ENCODE measurements at regions not wholly inside any gene's neighbourhood (a gene's known extent, or its start where the extent isn't known, plus 50 kb on each side); places are given as distances from the start of the nearest gene placed in this dataset.

DNA sequence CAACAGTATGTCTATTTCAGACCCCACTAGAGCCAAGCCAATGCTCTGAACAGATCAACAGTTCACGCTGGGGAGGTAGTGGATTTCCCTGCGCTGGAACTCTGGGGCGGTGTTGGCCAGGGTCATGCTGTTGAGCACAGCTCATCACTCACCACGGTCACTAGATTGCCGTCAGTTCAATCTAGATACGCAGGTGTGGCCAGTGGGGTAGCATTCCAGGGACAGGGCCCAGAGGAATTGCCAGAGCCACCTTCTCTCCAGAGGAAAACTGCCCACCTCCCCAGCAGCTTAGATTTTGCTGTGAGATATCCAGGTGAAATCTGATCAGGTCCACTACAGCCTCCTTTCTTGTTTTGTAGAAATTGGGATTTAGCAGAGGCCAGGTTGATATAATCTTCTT is 101.8 kb downstream of the SOX11 start:
- no peak for ATAC-seq
- CTCF ChIA-PET, result no interaction called here
- H3K4me1 Mint-ChIP-seq, result no peaks in the 10 kb centered on the region
- no peaks in the 10 kb centered on the region for H3K36me3 Mint-ChIP-seq (ENCODE audit: low read depth)
- POLR2A ChIA-PET, result no interaction called here
- H3K27ac Mint-ChIP-seq, result no peak overlapping the region
- DNase-seq, result no peak
- H3K9me3 Mint-ChIP-seq (ENCODE audit: low read depth), result peaks cover 7% of the 10 kb centered on the region
- no peak overlapping the region for H3K4me3 Mint-ChIP-seq
- intact Hi-C loops (cut with DNase I, micrococcal nuclease), result no loop called here
- no peaks in the 10 kb centered on the region for H3K27me3 Mint-ChIP-seq

DNA sequence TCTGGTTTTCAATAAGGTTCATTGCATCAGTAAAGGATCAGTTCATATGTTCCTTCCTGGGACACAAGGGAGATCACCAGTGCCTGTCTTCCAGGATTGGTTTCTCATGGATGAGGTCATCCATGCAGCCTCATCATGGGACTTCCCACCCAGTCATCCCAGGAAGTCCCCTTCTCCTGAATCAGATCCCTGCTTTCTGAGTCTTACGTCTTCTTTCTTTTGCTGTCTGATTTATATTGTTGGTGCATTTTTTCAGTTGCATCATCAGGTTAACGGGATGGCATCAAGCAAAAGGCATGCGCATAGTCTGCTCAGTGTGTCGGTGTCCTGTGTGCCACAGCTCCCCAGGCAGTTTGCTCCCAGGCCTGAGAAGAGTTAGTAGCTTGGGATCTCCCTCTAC is 105.9 kb downstream of the SOX11 start:
- Mint-ChIP-seq H3K27ac (no peak overlapping the region), H3K4me1 (no peaks in the 10 kb centered on the region), H3K4me3 (no peak overlapping the region), H3K27me3 (no peaks in the 10 kb centered on the region), H3K9me3 (ENCODE audit: low read depth) (peaks cover 2% of the 10 kb centered on the region), H3K36me3 (ENCODE audit: low read depth) (no peaks in the 10 kb centered on the region)
- no peak for ATAC-seq
- CTCF ChIA-PET, result no interaction called here
- POLR2A ChIA-PET, result no interaction called here
- intact Hi-C loops (cut with DNase I, micrococcal nuclease), result no loop called here
- no peak for DNase-seq

DNA sequence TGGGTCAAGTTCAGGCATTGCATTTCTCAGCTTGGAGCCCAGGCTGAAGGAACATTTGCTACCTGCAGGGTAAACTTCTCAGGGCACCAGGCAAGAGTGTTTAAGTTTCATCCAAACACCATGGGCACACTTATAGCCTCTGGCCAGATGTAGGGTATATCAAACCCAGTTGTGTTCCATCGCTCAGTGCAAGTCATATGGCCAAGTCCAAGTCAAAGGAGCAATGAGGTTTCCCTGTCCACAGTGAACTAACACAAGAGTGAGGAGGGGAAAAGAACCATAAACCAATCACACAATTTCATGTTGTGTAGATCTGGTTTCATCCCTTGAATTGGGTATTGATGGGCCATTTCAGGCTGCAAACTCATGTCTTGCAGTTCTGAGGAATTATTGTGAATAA is 107.2 kb downstream of the SOX11 start:
- Mint-ChIP-seq H3K4me1 (no peaks in the 10 kb centered on the region), H3K27ac (no peak overlapping the region), H3K9me3 (ENCODE audit: low read depth) (peaks cover 2% of the 10 kb centered on the region), H3K4me3 (no peak overlapping the region), H3K36me3 (ENCODE audit: low read depth) (no peaks in the 10 kb centered on the region), H3K27me3 (no peaks in the 10 kb centered on the region)
- CTCF ChIA-PET, result no interaction called here
- intact Hi-C loops (cut with DNase I, micrococcal nuclease), result no loop called here
- POLR2A ChIA-PET, result no interaction called here
- no peak for ATAC-seq
- no peak for DNase-seq

DNA sequence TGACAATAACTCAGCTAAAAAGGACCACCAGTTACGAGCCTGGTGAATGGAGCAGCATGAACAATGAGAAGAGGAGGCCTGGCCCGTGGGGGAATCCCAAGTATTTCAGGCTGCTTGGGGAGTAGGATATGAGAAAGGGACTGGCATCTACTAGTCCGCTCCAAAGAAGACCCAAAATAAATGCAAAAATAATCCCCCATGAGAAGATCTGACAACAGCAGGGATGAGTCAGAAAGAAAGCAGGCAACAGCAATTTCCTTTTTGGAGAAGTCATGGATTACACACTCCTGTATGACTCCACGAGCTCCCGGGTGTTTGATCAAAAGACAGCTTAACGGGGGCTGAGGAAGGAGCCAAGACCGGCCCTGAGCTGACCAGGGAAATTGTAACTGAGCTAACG is 111.4 kb downstream of the SOX11 start:
- Mint-ChIP-seq H3K36me3 (ENCODE audit: low read depth) (no peaks in the 10 kb centered on the region), H3K4me1 (no peaks in the 10 kb centered on the region), H3K27ac (no peak overlapping the region), H3K27me3 (no peaks in the 10 kb centered on the region), H3K9me3 (ENCODE audit: low read depth) (no peaks in the 10 kb centered on the region), H3K4me3 (no peak overlapping the region)
- no peak for ATAC-seq
- CTCF ChIA-PET, result no interaction called here
- DNase-seq, result no peak
- intact Hi-C loops (cut with DNase I, micrococcal nuclease), result no loop called here
- POLR2A ChIA-PET, result no interaction called here

GRCh38 chr2:5818961-5819600 is 126.9 kb downstream of the SOX11 start:
- Mint-ChIP-seq H3K4me1 (no peaks in the 10 kb centered on the region), H3K27ac (no peak overlapping the region), H3K27me3 (no peaks in the 10 kb centered on the region), H3K4me3 (no peak overlapping the region), H3K9me3 (ENCODE audit: low read depth) (peaks cover 1% of the 10 kb centered on the region), H3K36me3 (ENCODE audit: low read depth) (no peaks in the 10 kb centered on the region)
- CTCF ChIA-PET, result interaction anchor here (1.4 kb wide), 1 partner anchor 15 kb away, joined by 4 read pairs; no protein-coding TSS in a partner anchor
- DNase-seq, result no peak
- POLR2A ChIA-PET, result no interaction called here
- intact Hi-C loops (cut with DNase I, micrococcal nuclease), result no loop called here
- no peak for ATAC-seq

DNA sequence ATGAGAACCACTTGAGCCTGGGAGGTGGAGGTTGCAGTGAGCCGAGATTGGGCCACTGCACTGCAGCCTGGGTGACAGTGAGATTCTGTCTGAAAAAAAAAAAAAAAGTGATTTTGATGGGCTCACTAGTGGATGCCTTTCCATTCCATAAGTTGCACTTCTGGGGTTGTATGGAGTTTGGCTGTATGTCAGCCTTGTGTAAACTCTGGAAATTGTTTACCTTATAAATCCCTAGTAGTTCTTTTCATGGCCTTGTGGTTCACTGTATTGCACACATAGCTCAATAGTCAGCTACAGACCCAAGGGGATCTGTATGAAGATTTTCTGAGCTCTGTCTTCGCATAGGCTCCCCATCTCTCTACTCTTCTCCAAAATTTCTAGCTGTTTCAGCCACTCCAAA is 131.9 kb downstream of the SOX11 start:
- Mint-ChIP-seq H3K27ac (no peak overlapping the region), H3K27me3 (no peaks in the 10 kb centered on the region), H3K9me3 (ENCODE audit: low read depth) (peaks cover 5% of the 10 kb centered on the region), H3K4me1 (no peaks in the 10 kb centered on the region), H3K36me3 (ENCODE audit: low read depth) (no peaks in the 10 kb centered on the region), H3K4me3 (no peak overlapping the region)
- ChIA-PET POLR2A (no interaction called here), CTCF (no interaction called here)
- no peak for ATAC-seq
- no peak for DNase-seq
- intact Hi-C loops (cut with DNase I, micrococcal nuclease), result no loop called here

DNA sequence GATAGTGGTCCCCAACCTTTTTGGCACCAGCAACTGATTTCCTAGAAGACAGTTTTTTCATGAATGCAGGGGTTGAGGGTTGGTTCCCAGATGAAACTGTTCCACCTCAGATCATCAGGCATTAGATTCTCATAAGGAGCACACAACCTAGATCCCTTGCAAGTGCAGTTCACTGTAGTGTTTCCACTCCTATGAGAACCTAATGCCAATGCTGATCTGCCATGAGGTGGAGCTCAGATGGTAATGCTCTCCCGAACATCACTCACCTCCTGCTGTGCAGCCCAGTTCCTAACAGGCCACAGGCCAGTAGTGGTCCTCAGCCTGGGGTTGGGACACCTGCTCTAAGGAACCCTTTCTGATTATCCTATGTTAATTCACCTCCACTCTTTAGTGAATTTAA is 133.5 kb downstream of the SOX11 start:
- H3K27ac Mint-ChIP-seq, result no peak overlapping the region

DNA sequence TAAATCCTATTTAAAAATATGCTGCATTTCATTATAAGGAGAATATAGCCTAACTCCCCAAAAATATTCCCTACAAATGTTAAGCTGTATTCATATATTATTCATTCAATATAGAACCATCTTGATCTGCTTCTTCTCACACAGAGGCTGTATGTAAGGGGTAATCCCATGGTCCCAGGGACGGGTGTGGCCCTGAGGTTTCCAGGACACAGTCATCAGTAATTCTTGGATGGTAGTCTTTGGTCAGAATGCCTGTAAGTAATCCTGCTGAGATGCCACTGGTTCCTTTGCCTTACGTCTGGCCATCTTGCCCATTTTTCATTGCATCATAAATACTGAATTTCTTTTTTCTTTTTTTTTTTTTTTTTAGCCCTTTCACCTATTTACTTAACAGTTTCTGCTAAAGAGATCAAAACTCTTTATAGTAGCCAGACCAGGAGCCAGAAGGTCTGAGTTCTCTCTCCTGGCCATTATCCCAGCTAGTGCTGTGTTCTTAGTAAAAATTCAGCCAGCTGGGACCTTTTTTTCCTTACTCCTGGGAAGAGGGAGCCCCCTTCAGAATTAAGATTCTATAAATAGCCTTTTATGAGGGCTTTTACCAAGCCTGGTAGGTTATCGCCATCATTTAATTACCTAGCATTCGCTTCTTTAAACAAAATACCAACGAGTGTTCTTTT is 134.9 kb downstream of the SOX11 start:
- H3K36me3 Mint-ChIP-seq (ENCODE audit: low read depth), result no peaks in the 10 kb centered on the region
- intact Hi-C loops (cut with DNase I, micrococcal nuclease), result no loop called here
- no peaks in the 10 kb centered on the region for H3K27me3 Mint-ChIP-seq
- H3K27ac Mint-ChIP-seq, result no peak overlapping the region
- ATAC-seq, result no peak
- no peak for DNase-seq
- peaks cover 5% of the 10 kb centered on the region for H3K9me3 Mint-ChIP-seq (ENCODE audit: low read depth)
- POLR2A ChIA-PET, result no interaction called here
- CTCF ChIA-PET, result no interaction called here
- no peaks in the 10 kb centered on the region for H3K4me1 Mint-ChIP-seq
- no peak overlapping the region for H3K4me3 Mint-ChIP-seq

More for the DNA sequence above, 133.5 kb downstream of the SOX11 start:
- no peak overlapping the region for H3K4me3 Mint-ChIP-seq
- DNase-seq (no peak), ATAC-seq (no peak)
- H3K9me3 Mint-ChIP-seq (ENCODE audit: low read depth), result peaks cover 5% of the 10 kb centered on the region
- H3K36me3 Mint-ChIP-seq (ENCODE audit: low read depth), result no peaks in the 10 kb centered on the region
- CTCF ChIA-PET, result no interaction called here
- H3K4me1 Mint-ChIP-seq, result no peaks in the 10 kb centered on the region
- intact Hi-C loops (cut with DNase I, micrococcal nuclease), result no loop called here
- POLR2A ChIA-PET, result no interaction called here
- H3K27me3 Mint-ChIP-seq, result no peaks in the 10 kb centered on the region

- intact Hi-C loops (cut with DNase I, micrococcal nuclease), result no loop called here
- no peaks in the 10 kb centered on the region for H3K9me3 Mint-ChIP-seq (ENCODE audit: low read depth)
- ChIA-PET CTCF (interaction anchor here (1.2 kb wide), 1 partner anchor 15 kb away, joined by 4 read pairs; no protein-coding TSS in a partner anchor), POLR2A (no interaction called here)
- no peak overlapping the region for H3K27ac Mint-ChIP-seq
- no peak overlapping the region for H3K4me3 Mint-ChIP-seq
- no peaks in the 10 kb centered on the region for H3K36me3 Mint-ChIP-seq (ENCODE audit: low read depth)
- no peaks in the 10 kb centered on the region for H3K4me1 Mint-ChIP-seq
- DNase-seq (no peak), ATAC-seq (no peak)
- no peaks in the 10 kb centered on the region for H3K27me3 Mint-ChIP-seq
Measured at GRCh38 chr2:5834501-5834900, 142.3 kb downstream of the SOX11 start.

- Mint-ChIP-seq H3K9me3 (ENCODE audit: low read depth) (no peaks in the 10 kb centered on the region), H3K27ac (no peak overlapping the region), H3K4me3 (no peak overlapping the region), H3K36me3 (ENCODE audit: low read depth) (no peaks in the 10 kb centered on the region), H3K4me1 (no peaks in the 10 kb centered on the region), H3K27me3 (no peaks in the 10 kb centered on the region)
- CTCF ChIA-PET, result no interaction called here
- DNase-seq, result no peak
- intact Hi-C loops (cut with DNase I, micrococcal nuclease), result no loop called here
- ATAC-seq, result no peak
- POLR2A ChIA-PET, result no interaction called here
Measured at GRCh38 chr2:5839550-5839949, 147.4 kb downstream of the SOX11 start.

DNA sequence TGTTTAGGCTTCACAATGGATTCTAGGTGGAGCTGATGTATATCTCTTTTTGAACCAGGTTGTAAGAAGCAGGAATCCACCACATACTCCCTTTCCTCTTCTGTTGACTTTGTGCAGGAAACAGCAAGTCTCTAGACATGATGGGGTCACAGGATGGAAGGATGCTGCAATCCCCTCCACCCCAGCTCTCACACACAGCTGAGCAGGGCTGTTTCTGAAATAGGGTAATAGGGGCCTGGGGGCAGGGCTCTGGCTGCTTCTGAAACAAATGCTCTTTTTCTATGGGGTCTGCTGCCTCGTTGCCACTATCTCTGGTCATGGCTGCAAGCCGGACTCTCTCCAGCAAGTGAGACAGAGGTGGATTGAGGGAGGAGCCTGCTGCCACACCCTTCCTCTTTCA is 148.9 kb downstream of the SOX11 start:
- Mint-ChIP-seq H3K4me3 (no peak overlapping the region), H3K36me3 (ENCODE audit: low read depth) (no peaks in the 10 kb centered on the region), H3K4me1 (no peaks in the 10 kb centered on the region), H3K9me3 (ENCODE audit: low read depth) (no peaks in the 10 kb centered on the region), H3K27me3 (no peaks in the 10 kb centered on the region), H3K27ac (no peak overlapping the region)
- POLR2A ChIA-PET, result no interaction called here
- DNase-seq (no peak), ATAC-seq (no peak)
- intact Hi-C loops (cut with DNase I, micrococcal nuclease), result no loop called here
- CTCF ChIA-PET, result no interaction called here

DNA sequence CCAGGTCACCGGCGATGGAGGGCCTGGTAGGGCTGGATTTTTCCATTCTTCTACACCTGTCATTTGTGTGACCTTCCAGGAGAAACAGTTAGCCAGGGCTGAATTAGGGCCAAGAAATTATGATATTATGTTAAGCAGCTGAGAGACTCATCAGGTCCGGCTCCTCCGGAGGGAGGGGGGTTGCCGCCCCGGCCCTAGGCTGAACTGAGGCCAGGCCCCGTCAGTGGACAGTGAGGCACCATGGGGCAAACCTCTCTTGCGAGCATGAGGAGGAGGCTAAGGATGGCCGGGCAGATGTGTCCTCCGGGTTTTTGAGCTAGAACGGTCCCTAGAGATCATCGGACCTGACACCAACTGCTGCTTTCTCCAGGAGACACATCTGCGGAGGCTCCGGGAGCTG is 150.1 kb downstream of the SOX11 start:
- POLR2A ChIA-PET, result no interaction called here
- intact Hi-C loops (cut with DNase I, micrococcal nuclease), result no loop called here
- H3K9me3 Mint-ChIP-seq (ENCODE audit: low read depth), result no peaks in the 10 kb centered on the region
- DNase-seq (no peak), ATAC-seq (no peak)
- H3K4me3 Mint-ChIP-seq, result no peak overlapping the region
- no peak overlapping the region for H3K27ac Mint-ChIP-seq
- CTCF ChIA-PET, result no interaction called here
- no peaks in the 10 kb centered on the region for H3K27me3 Mint-ChIP-seq
- no peaks in the 10 kb centered on the region for H3K36me3 Mint-ChIP-seq (ENCODE audit: low read depth)
- no peaks in the 10 kb centered on the region for H3K4me1 Mint-ChIP-seq
